ENCODE measurements at regions not wholly inside any gene's neighbourhood (a gene's known extent, or its start where the extent isn't known, plus 50 kb on each side); places are given as distances from the start of the nearest gene placed in this dataset.

GRCh38 chr15:93294066-93294465 is 205.1 kb upstream of the RGMA start:
- Histone ChIP-seq H3K4me1 (peaks cover under 1% of the 10 kb centered on the region), H3K4me3 (no peak overlapping the region), H3K27ac (no peak overlapping the region), H3K27me3 (no peaks in the 10 kb centered on the region), H3K36me3 (replicated peaks in 1 of 2; ENCODE audit: insufficient read depth in 1 of 2, low read depth in 2 of 2) (no peaks in the 10 kb centered on the region), H3K9me3 (no peaks in the 10 kb centered on the region)
- ATAC-seq: no peak
- no peak for DNase-seq
- TF ChIP-seq POLR2A (IDR thresholded peaks at IDR 0.05): no peak
- no peak for TF ChIP-seq CTCF (IDR thresholded peaks at IDR 0.05)
- intact Hi-C loops (cut with DNase I): no loop called here
- WGBS, 2 donors: 91 to 94% methylated on average over 1 of the region's 1 CpG

GRCh38 chr15:93291380-93291779 is 202.4 kb upstream of the RGMA start:
- no peak overlapping the region for H3K4me3 ChIP-seq
- ATAC-seq: no peak
- H3K4me1 ChIP-seq: peaks cover 10% of the 10 kb centered on the region
- intact Hi-C loops (cut with DNase I): no loop called here
- no peaks in the 10 kb centered on the region for H3K27me3 ChIP-seq
- DNase-seq: no peak
- H3K9me3 ChIP-seq: no peaks in the 10 kb centered on the region
- H3K27ac ChIP-seq: no peak overlapping the region
- no peaks in the 10 kb centered on the region for H3K36me3 ChIP-seq (replicated peaks in 1 of 2; ENCODE audit: insufficient read depth in 1 of 2, low read depth in 2 of 2)
- no peak for TF ChIP-seq CTCF (IDR thresholded peaks at IDR 0.05)
- no peak for TF ChIP-seq POLR2A (IDR thresholded peaks at IDR 0.05)
- 96% methylated on average over 5 of the region's 5 CpGs for WGBS, 2 donors

GRCh38 chr15:93290618-93290946 is 201.6 kb upstream of the RGMA start:
- H3K4me1 ChIP-seq: peaks cover 10% of the 10 kb centered on the region
- H3K4me3 ChIP-seq: no peak overlapping the region
- no peaks in the 10 kb centered on the region for H3K27me3 ChIP-seq
- DNase-seq (no peak), ATAC-seq (no peak)
- H3K9me3 ChIP-seq: no peaks in the 10 kb centered on the region
- no peak for TF ChIP-seq CTCF (IDR thresholded peaks at IDR 0.05)
- no peaks in the 10 kb centered on the region for H3K36me3 ChIP-seq (replicated peaks in 1 of 2; ENCODE audit: insufficient read depth in 1 of 2, low read depth in 2 of 2)
- intact Hi-C loops (cut with DNase I): no loop called here
- WGBS, 2 donors: 73 to 76% methylated on average over 4 of the region's 4 CpGs
- H3K27ac ChIP-seq: no peak overlapping the region

GRCh38 chr15:93289941-93290617 is 201.1 kb upstream of the RGMA start:
- no peak for ATAC-seq

More at GRCh38 chr15:93289941-93290617, 201.1 kb upstream of the RGMA start:
- no peak overlapping the region for H3K4me3 ChIP-seq
- TF ChIP-seq CTCF (IDR thresholded peaks at IDR 0.05): no peak
- TF ChIP-seq POLR2A (IDR thresholded peaks at IDR 0.05): no peak
- 63 to 80% methylated on average over 10 of the region's 10 CpGs for WGBS, 2 donors
- no peaks in the 10 kb centered on the region for H3K36me3 ChIP-seq (replicated peaks in 1 of 2; ENCODE audit: insufficient read depth in 1 of 2, low read depth in 2 of 2)
- H3K9me3 ChIP-seq: no peaks in the 10 kb centered on the region
- intact Hi-C loops (cut with DNase I): no loop called here
- no peaks in the 10 kb centered on the region for H3K27me3 ChIP-seq
- peaks cover 10% of the 10 kb centered on the region for H3K4me1 ChIP-seq
- DNase-seq: no peak
- H3K27ac ChIP-seq: no peak overlapping the region
